ENCODE measurements at regions not wholly inside any gene's neighbourhood (a gene's known extent, or its start where the extent isn't known, plus 50 kb on each side); places are given as distances from the start of the nearest gene placed in this dataset.

DNA sequence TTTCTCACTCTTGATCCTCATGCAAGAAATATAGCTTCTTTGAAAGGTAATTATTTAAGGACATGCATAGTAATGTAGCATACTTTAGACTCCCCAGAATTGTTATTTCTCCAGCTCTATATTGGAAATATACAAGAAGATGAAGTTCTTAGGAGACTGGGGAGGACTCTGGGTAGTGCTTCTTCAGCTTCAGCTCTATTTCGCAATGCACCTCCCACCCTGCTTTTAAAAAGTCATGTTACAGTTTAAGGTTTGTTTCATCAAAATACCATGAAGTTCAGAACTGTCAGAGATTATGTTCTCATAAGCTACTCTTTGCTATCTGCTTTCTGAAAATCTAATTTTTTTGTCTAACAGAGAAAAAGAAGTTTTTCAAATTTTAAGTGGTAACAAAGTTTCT lies 586.2 kb upstream of the ADGRL4 start:
- TF ChIP-seq, protein P1, sequence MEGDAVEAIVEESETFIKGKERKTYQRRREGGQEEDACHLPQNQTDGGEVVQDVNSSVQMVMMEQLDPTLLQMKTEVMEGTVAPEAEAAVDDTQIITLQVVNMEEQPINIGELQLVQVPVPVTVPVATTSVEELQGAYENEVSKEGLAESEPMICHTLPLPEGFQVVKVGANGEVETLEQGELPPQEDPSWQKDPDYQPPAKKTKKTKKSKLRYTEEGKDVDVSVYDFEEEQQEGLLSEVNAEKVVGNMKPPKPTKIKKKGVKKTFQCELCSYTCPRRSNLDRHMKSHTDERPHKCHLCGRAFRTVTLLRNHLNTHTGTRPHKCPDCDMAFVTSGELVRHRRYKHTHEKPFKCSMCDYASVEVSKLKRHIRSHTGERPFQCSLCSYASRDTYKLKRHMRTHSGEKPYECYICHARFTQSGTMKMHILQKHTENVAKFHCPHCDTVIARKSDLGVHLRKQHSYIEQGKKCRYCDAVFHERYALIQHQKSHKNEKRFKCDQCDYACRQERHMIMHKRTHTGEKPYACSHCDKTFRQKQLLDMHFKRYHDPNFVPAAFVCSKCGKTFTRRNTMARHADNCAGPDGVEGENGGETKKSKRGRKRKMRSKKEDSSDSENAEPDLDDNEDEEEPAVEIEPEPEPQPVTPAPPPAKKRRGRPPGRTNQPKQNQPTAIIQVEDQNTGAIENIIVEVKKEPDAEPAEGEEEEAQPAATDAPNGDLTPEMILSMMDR (IDR thresholded peaks at IDR 0.05; ENCODE audit: low read depth, low read length, missing input control), result no peak
- no peak for TF ChIP-seq FOXA2 (IDR thresholded peaks at IDR 0.05)
- TF ChIP-seq, protein P2, sequence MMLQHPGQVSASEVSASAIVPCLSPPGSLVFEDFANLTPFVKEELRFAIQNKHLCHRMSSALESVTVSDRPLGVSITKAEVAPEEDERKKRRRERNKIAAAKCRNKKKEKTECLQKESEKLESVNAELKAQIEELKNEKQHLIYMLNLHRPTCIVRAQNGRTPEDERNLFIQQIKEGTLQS (IDR thresholded peaks at IDR 0.05), result no peak
- no peak for TF ChIP-seq FOXA1 (IDR thresholded peaks at IDR 0.05)
- TF ChIP-seq RAD21 (IDR thresholded peaks at IDR 0.05), result no peak
- TF ChIP-seq, protein P3, sequence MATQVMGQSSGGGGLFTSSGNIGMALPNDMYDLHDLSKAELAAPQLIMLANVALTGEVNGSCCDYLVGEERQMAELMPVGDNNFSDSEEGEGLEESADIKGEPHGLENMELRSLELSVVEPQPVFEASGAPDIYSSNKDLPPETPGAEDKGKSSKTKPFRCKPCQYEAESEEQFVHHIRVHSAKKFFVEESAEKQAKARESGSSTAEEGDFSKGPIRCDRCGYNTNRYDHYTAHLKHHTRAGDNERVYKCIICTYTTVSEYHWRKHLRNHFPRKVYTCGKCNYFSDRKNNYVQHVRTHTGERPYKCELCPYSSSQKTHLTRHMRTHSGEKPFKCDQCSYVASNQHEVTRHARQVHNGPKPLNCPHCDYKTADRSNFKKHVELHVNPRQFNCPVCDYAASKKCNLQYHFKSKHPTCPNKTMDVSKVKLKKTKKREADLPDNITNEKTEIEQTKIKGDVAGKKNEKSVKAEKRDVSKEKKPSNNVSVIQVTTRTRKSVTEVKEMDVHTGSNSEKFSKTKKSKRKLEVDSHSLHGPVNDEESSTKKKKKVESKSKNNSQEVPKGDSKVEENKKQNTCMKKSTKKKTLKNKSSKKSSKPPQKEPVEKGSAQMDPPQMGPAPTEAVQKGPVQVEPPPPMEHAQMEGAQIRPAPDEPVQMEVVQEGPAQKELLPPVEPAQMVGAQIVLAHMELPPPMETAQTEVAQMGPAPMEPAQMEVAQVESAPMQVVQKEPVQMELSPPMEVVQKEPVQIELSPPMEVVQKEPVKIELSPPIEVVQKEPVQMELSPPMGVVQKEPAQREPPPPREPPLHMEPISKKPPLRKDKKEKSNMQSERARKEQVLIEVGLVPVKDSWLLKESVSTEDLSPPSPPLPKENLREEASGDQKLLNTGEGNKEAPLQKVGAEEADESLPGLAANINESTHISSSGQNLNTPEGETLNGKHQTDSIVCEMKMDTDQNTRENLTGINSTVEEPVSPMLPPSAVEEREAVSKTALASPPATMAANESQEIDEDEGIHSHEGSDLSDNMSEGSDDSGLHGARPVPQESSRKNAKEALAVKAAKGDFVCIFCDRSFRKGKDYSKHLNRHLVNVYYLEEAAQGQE (IDR thresholded peaks at IDR 0.05), result no peak
- TF ChIP-seq RXRA (IDR thresholded peaks at IDR 0.05), result no peak
- TF ChIP-seq YY1 (IDR thresholded peaks at IDR 0.05), result no peak
- TF ChIP-seq HNF4G (IDR thresholded peaks at IDR 0.05), result no peak
- no peak for TF ChIP-seq TAF1 (conservative IDR thresholded peaks at IDR 0.05)
- TF ChIP-seq JUND (IDR thresholded peaks at IDR 0.05), result no peak
- TF ChIP-seq, protein P4, sequence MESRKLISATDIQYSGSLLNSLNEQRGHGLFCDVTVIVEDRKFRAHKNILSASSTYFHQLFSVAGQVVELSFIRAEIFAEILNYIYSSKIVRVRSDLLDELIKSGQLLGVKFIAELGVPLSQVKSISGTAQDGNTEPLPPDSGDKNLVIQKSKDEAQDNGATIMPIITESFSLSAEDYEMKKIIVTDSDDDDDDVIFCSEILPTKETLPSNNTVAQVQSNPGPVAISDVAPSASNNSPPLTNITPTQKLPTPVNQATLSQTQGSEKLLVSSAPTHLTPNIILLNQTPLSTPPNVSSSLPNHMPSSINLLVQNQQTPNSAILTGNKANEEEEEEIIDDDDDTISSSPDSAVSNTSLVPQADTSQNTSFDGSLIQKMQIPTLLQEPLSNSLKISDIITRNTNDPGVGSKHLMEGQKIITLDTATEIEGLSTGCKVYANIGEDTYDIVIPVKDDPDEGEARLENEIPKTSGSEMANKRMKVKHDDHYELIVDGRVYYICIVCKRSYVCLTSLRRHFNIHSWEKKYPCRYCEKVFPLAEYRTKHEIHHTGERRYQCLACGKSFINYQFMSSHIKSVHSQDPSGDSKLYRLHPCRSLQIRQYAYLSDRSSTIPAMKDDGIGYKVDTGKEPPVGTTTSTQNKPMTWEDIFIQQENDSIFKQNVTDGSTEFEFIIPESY (IDR thresholded peaks at IDR 0.05), result no peak
- TF ChIP-seq NR2F2 (IDR thresholded peaks at IDR 0.05), result no peak
- TF ChIP-seq SP1 (IDR thresholded peaks at IDR 0.05), result no peak
- H3K36me3 ChIP-seq (ENCODE audit: control insufficient read depth in 4 of 4, insufficient read depth in 3 of 4, low read depth in 1 of 4, low read length in 3 of 4), result no peaks in the 10 kb centered on the region

DNA sequence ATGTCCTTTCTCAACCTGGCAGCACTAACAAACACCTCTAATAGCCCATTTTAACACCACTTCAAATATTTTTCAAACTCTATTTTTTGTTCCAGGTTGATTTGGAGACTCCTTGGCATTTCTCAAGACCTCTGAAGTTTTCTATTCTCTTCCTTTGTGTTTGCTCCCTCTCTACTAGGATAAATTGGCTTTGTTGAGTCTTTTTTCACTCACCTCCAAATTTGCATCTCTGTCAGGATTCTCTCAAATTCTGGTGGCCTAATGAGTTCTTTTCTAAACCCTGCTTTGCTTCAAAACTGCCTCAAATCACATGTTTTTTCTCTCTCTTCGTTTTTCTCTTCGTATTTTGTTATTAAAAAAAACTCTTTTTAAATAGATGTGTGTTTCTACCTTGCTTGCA lies 582.2 kb upstream of the ADGRL4 start:
- DNase-seq (ENCODE audit: low spot score), result no peak
- Histone ChIP-seq H3K9ac (ENCODE audit: low read depth in 1 of 2, low read length in 2 of 2) (no peak overlapping the region), H3K4me3 (ENCODE audit: low read depth in 1 of 3, low read length in 3 of 3) (no peak overlapping the region), H3K36me3 (ENCODE audit: control insufficient read depth in 4 of 4, insufficient read depth in 3 of 4, low read depth in 1 of 4, low read length in 3 of 4) (no peaks in the 10 kb centered on the region), H3K27ac (ENCODE audit: low read depth in 1 of 2, low read length in 2 of 2) (no peak overlapping the region), H3K27me3 (ENCODE audit: control insufficient read depth in 4 of 4, insufficient read depth in 4 of 4, low read length in 3 of 4) (no peaks in the 10 kb centered on the region), H3K9me3 (ENCODE audit: control insufficient read depth in 4 of 4, low read length in 3 of 4) (no peaks in the 10 kb centered on the region), H3K4me1 (ENCODE audit: control insufficient read depth in 4 of 4, insufficient read depth in 4 of 4, low read length in 3 of 4) (no peaks in the 10 kb centered on the region)
- WGBS, result 55% methylated on average over 2 of the region's 2 CpGs
- no peak for TF ChIP-seq YY1 (IDR thresholded peaks at IDR 0.05)
- TF ChIP-seq, protein P1 (IDR thresholded peaks at IDR 0.05; ENCODE audit: low read depth, low read length, missing input control), result no peak
- TF ChIP-seq FOXA2 (IDR thresholded peaks at IDR 0.05), result no peak
- no peak for TF ChIP-seq JUND (IDR thresholded peaks at IDR 0.05)
- TF ChIP-seq, protein P4 (IDR thresholded peaks at IDR 0.05), result no peak
- TF ChIP-seq EGR1 (IDR thresholded peaks at IDR 0.05; ENCODE audit: low read depth in 2 of 2), result no peak

More for the DNA sequence above, 586.2 kb upstream of the ADGRL4 start:
- no peak for DNase-seq (ENCODE audit: low spot score)
- Histone ChIP-seq H3K4me3 (ENCODE audit: low read depth in 1 of 3, low read length in 3 of 3) (no peak overlapping the region), H3K9ac (ENCODE audit: low read depth in 1 of 2, low read length in 2 of 2) (no peak overlapping the region), H3K9me3 (ENCODE audit: control insufficient read depth in 4 of 4, low read length in 3 of 4) (no peaks in the 10 kb centered on the region), H3K27ac (ENCODE audit: low read depth in 1 of 2, low read length in 2 of 2) (no peak overlapping the region), H3K27me3 (ENCODE audit: control insufficient read depth in 4 of 4, insufficient read depth in 4 of 4, low read length in 3 of 4) (no peaks in the 10 kb centered on the region), H3K4me1 (ENCODE audit: control insufficient read depth in 4 of 4, insufficient read depth in 4 of 4, low read length in 3 of 4) (no peaks in the 10 kb centered on the region)
- 87% methylated on average over 1 of the region's 1 CpG for WGBS

Measured in liver (tissue), 8 donors.